ENCODE measurements at regions not wholly inside any gene's neighbourhood (a gene's known extent, or its start where the extent isn't known, plus 50 kb on each side); places are given as distances from the start of the nearest gene placed in this dataset.
A peak's percentile ranks its signal among the peaks of the same experiment; 100 is the strongest.

DNA sequence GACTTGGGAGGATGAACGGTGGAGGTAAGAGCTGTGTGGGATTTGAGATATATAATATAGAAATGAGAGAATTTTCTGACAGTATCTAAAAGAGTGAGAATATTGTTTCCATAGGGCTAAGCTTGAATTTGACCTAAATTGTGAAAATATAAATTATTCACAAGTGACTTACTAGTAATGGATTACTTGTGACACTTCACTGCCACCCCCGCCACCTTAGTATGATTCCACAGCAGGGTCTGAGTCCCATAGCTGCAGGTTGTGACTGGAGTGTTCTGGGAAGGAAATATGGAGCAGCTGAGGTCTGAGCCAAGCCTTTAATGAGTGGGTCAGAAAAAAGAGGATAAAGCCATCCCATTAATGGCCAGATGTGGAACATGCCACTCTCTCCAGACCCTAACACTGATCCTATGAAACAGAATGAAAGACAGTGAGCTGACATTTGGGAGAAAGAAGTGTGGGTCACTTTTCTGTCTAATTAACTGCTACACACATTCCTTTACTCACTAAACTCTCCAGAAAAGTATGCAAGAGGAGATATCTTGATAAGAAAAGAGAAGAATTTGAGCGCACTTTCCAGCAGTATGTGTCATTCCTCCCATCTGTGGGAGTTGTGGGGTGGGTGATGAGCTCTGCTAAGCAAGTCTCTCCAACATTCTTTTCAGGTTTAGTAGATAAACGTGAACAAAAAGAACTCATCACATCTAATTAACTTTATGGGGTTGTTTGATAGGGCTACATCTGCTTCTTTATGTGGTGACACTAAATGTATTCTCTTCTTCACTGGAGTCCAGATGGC, 1193.4 kb downstream of the SORCS3 start:
- DNase-seq (ENCODE audit: low read depth) = no peak
- H3K4me3 ChIP-seq (ENCODE audit: low read length) = no peak overlapping the region
- TF ChIP-seq, protein P1, sequence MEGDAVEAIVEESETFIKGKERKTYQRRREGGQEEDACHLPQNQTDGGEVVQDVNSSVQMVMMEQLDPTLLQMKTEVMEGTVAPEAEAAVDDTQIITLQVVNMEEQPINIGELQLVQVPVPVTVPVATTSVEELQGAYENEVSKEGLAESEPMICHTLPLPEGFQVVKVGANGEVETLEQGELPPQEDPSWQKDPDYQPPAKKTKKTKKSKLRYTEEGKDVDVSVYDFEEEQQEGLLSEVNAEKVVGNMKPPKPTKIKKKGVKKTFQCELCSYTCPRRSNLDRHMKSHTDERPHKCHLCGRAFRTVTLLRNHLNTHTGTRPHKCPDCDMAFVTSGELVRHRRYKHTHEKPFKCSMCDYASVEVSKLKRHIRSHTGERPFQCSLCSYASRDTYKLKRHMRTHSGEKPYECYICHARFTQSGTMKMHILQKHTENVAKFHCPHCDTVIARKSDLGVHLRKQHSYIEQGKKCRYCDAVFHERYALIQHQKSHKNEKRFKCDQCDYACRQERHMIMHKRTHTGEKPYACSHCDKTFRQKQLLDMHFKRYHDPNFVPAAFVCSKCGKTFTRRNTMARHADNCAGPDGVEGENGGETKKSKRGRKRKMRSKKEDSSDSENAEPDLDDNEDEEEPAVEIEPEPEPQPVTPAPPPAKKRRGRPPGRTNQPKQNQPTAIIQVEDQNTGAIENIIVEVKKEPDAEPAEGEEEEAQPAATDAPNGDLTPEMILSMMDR (conservative IDR thresholded peaks at IDR 0.05; ENCODE audit: low read depth, low read length) = no peak

DNA sequence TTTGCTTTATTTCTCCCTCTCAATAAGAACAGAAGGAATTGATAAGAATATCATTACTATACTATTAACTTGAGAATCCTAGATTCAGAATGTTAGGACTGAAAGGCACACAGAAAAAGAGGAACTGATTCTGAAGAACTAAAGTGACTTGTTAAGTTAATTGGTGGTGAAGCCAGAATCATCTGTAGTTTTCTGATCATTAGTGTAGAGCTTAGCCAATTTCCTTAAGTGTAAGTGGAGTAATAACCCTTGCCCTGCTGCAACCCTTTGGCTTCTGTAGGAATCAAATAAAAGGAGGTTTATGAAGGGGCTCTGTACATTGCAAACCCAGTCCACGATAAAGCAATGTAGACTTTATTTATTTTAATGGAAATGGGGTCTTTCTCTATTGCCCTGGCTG, 1186.0 kb downstream of the SORCS3 start:
- DNase-seq (ENCODE audit: low read depth) = no peak
- TF ChIP-seq, protein P1 (conservative IDR thresholded peaks at IDR 0.05; ENCODE audit: low read depth, low read length) = no peak
- H3K4me3 ChIP-seq (ENCODE audit: low read length) = no peak overlapping the region

DNA sequence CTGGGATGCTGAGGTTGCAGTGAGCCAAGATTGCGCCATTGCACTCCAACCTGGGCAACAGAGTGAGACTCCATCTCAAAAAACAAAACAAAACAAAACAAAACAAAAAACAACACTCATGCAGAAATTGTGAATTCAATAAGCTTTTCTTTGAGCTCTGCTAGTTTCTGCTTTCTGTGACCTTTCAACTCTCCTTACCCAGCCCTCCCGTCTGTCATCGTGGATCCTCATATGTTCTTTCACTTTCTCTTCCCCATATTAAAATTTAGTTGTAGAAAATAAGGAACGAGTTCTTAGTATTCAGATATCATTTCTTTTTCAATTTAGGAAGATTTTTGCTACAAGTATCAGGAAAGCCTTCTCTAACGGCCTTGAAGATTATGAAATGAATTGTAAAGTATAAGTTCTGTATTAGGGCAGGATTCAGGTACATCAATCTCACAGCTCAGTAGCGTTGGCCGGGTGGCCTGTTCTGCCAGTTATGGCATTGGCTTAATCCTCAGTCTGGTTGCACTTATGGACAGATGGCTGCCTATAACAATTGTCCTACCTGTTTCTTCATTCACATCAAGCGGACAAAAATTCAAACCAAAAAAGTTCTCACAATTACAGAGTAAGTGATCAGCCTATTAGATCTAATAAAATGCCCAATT, 1167.0 kb downstream of the SORCS3 start:
- no peak overlapping the region for H3K4me3 ChIP-seq (ENCODE audit: low read length)
- TF ChIP-seq, protein P1 (conservative IDR thresholded peaks at IDR 0.05; ENCODE audit: low read depth, low read length) = no peak

DNA sequence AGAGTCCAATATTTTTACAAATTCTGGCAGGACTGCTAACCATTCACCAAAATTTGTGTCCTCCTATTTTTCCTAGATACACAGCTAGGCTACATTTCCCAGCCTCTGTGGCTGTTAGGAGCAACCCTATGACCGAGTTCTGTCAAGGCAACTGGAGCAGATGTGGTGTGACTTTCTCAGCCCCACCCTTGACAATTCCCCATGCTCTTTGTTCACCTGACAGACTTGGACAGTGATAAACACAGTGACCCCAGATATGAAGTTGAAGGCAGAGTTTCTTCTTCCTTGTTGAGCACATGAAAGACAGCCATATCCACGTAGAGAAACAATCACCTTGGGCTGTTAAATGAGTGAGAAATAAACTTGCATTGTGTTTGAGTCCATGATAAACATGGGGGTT, 1162.1 kb downstream of the SORCS3 start:
- no peak overlapping the region for H3K4me3 ChIP-seq (ENCODE audit: low read length)
- DNase-seq (ENCODE audit: low read depth) = no peak
- TF ChIP-seq, protein P1 (conservative IDR thresholded peaks at IDR 0.05; ENCODE audit: low read depth, low read length) = no peak

More for the DNA sequence above, 1167.0 kb downstream of the SORCS3 start:
- DNase-seq (ENCODE audit: low read depth) = no peak

DNA sequence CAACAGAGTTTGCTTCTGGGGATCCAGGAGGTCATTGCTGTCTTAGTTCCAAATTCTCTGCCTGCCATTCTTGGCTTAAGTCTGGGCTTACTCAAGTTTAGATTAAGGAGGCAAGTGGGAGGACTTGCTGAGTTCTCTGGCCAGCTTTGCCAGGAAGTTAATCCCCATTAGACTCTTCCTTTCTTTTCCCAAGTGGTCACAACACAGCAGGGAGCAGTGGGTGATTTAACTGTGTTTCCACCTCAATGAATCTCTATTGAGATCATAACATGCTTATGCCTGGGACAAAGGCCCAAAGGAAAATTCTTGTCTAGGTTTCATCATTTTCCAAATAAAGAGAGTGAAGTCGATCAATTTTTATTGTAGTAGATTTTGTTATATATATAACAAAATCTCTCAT, 1159.6 kb downstream of the SORCS3 start:
- peak; percentile 48 for DNase-seq (ENCODE audit: low read depth)
- TF ChIP-seq, protein P1 (conservative IDR thresholded peaks at IDR 0.05; ENCODE audit: low read depth, low read length) = no peak

DNA sequence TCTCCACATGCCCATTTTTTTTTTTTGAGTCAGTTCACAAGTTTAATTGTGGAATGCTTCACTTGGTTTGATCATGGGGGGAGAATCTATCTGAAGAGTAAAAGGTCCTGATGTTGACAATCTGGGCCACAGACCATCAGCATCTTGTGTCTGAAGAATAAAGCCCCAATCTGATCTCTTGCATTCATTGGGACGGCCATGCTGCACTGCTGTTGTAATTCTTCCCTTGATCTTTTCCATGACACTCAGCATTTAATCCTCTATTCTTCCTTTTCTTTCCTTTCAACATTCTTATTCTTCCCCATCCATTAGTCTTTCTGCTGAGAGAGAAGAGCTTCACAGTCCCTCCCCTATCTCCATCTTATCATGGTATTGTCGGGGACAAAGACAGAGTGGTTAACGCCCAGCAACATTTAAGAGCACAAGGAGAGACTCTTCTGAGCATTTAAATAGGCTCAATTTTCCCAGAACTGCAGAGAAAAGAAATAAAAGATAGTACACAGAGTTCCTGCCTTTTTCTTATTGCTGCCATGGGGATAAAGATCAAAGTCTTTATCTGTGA, 1157.3 kb downstream of the SORCS3 start:
- TF ChIP-seq, protein P1 (conservative IDR thresholded peaks at IDR 0.05; ENCODE audit: low read depth, low read length) = no peak
- DNase-seq (ENCODE audit: low read depth) = no peak
- no peak overlapping the region for H3K4me3 ChIP-seq (ENCODE audit: low read length)

More for the DNA sequence above, 1159.6 kb downstream of the SORCS3 start:
- no peak overlapping the region for H3K4me3 ChIP-seq (ENCODE audit: low read length)

Measured in retinal pigment epithelial cell (primary cell).